Mammary epithelial cell (primary cell): ENCODE measurements at regions not wholly inside any gene's neighbourhood (a gene's known extent, or its start where the extent isn't known, plus 50 kb on each side); places are given as distances from the start of the nearest gene placed in this dataset.

ENCODE experiments used
- EZH2 ChIP-seq: IDR thresholded peaks from 2 replicates; pipeline ENCODE4 v1.6.1; 2012; ENCODE audit warnings: low read length, inconsistent platforms, borderline replicate concordance
- TF ChIP-seq, protein P1 (sequence below), 2 donors: IDR thresholded peaks in 1 of 2; conservative IDR thresholded peaks in 1 of 2; 2 replicates each; pipeline ENCODE4 v1.5.1; 2011 to 2012; ENCODE audit warnings: inconsistent platforms in 2 of 2, low read length in 2 of 2, mild to moderate bottlenecking in 2 of 2, control low read depth in 1 of 2, low read depth in 1 of 2; ENCODE audit not compliant: insufficient read depth in 1 of 2; ENCODE audit errors: extremely low read depth in 1 of 2

DNA sequence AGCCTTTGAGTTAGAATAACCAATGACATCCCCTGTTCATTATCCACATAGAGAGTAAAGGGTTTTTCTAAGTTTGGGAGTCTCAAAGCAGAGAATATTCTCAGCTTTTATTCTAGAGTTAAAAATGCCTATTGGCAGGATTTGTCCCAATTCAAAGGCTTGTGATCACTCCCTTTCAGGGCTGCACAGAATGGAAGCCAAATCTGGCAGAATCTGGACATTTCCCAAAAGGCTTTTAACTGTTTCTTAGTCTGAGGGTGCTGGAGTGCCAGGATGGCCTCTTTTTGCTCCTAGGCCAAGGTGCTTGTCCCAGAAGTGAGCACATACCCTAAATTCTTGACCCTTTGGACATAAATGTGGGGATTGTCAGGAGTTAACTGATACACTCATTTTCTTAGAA is 556.6 kb downstream of the DOK5 start:
- TF ChIP-seq, protein P1, sequence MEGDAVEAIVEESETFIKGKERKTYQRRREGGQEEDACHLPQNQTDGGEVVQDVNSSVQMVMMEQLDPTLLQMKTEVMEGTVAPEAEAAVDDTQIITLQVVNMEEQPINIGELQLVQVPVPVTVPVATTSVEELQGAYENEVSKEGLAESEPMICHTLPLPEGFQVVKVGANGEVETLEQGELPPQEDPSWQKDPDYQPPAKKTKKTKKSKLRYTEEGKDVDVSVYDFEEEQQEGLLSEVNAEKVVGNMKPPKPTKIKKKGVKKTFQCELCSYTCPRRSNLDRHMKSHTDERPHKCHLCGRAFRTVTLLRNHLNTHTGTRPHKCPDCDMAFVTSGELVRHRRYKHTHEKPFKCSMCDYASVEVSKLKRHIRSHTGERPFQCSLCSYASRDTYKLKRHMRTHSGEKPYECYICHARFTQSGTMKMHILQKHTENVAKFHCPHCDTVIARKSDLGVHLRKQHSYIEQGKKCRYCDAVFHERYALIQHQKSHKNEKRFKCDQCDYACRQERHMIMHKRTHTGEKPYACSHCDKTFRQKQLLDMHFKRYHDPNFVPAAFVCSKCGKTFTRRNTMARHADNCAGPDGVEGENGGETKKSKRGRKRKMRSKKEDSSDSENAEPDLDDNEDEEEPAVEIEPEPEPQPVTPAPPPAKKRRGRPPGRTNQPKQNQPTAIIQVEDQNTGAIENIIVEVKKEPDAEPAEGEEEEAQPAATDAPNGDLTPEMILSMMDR (conservative IDR thresholded peaks at IDR 0.05 in 1 of 2, IDR thresholded peaks at IDR 0.05 in 1 of 2; ENCODE audit: extremely low read depth in 1 of 2, insufficient read depth in 1 of 2, low read depth in 1 of 2, low read length in 2 of 2): no peak
- TF ChIP-seq EZH2: no peak
